Coronary artery (tissue), 2 donors: ENCODE measurements at regions not wholly inside any gene's neighbourhood (a gene's known extent, or its start where the extent isn't known, plus 50 kb on each side); places are given as distances from the start of the nearest gene placed in this dataset.

Experiments
- DNase-seq: peaks from one replicate; pipeline ENCODE4 v3.0.0-alpha.2; 2017; ENCODE audit warnings: low spot score
- H3K27ac ChIP-seq, 2 donors: fragments of 200-600 bp; sonication (generic); one replicate each; pipeline ENCODE4 v1.5.1; 2016 to 2019
- H3K4me3 ChIP-seq: fragments of 200-600 bp; sonication (generic); 2 replicates; pipeline ENCODE4 v1.5.1; 2016; ENCODE audit warnings: mild to moderate bottlenecking, moderate library complexity
- TF ChIP-seq, protein P1 (sequence below): fragments of 200-600 bp; sonication (generic); IDR thresholded peaks from one replicate; pipeline ENCODE4 v1.5.1; 2019; ENCODE audit warnings: antibody characterized with exemption

DNA sequence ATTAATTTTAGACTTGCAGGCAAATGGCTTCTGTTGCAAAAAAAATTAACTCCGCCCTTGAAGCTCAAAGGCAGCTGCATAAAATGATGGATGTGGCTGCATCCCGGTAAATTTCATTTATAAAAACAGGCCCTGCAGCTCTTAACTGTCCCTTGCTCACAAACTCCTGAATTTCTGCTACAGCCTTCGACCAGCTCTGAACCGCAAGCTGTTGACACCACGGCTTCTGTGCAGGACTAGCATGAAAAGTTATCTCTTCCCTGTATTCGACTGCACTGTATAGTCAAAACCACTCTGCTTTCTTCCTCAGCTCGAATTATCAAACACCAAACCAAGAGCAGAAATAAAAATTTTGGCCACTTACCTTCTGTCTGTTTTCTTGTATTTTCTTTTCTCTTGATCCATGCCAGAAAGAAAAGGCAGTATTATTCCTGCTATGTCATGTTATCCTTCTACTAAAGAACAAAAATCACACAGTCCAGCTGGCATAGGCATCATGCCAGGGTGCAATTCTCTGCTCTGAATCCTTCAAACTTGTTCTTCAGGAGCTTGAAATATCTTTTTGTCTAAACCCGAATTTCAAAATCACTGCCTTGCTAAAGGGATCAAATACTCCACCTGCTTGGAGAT is 195.5 kb upstream of the NCAM2 start:
- Histone ChIP-seq H3K27ac (no peak overlapping the region), H3K4me3 (no peak overlapping the region)
- TF ChIP-seq, protein P1, sequence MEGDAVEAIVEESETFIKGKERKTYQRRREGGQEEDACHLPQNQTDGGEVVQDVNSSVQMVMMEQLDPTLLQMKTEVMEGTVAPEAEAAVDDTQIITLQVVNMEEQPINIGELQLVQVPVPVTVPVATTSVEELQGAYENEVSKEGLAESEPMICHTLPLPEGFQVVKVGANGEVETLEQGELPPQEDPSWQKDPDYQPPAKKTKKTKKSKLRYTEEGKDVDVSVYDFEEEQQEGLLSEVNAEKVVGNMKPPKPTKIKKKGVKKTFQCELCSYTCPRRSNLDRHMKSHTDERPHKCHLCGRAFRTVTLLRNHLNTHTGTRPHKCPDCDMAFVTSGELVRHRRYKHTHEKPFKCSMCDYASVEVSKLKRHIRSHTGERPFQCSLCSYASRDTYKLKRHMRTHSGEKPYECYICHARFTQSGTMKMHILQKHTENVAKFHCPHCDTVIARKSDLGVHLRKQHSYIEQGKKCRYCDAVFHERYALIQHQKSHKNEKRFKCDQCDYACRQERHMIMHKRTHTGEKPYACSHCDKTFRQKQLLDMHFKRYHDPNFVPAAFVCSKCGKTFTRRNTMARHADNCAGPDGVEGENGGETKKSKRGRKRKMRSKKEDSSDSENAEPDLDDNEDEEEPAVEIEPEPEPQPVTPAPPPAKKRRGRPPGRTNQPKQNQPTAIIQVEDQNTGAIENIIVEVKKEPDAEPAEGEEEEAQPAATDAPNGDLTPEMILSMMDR = no peak
- no peak for DNase-seq

DNA sequence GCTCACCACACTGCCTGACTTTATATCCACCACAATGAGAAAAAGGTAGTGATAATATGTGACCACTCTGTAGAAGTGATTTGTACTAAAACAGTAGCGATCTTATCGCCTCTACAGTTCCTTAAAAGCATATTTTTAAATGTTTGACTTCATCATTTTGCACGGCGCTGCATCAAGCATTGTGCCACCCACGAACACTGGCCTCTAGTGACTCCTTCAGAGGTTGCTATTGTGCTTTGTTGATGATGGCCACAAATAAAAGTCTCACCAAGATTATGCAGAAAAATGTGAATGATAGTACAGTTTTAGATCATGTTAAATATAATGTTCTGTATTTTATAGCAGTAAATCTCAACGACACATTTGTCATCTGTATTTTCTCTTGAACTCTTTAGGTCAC is 186.5 kb upstream of the NCAM2 start:
- DNase-seq = no peak
- Histone ChIP-seq H3K4me3 (no peak overlapping the region), H3K27ac (no peak overlapping the region)
- TF ChIP-seq, protein P1 = no peak

DNA sequence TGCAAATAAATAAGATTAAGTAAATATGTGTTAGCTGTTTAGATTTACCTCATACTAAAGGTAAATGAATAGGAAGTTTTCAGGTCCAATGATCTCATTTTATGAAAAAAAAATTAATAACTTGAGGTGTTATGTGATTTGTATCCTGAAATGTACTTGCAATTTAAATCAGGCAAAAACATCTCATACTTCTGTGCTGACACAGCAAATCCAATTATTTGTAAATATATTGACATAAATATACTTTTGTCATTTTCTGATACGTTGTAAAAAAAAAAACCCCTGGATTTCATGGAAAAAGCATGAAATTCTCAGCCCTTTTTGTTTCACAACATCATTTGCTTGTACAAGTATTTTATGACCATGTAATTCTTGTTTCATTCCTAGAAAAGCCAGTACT is 184.1 kb upstream of the NCAM2 start:
- no peak for DNase-seq
- H3K27ac ChIP-seq = no peak overlapping the region
- H3K4me3 ChIP-seq = no peak overlapping the region
- TF ChIP-seq, protein P1 = no peak

DNA sequence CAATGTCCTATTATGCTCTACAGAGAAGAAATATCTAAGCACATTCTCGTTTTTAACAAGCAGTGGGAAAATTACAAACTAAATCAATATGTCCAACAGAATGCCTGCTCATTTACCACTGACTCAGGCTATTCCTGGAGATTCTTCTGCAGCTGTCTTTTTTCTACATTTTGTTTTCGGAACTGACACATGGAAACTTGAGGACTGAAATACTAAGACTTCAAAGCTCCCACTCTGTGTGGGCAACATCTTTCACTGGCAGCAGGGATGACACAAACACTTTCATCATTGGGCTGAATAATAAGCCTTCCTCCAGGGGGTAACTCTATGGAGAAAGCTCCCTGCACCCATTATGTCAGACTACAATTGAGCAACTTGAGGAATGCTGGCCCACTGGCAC is 175.5 kb upstream of the NCAM2 start:
- DNase-seq = no peak
- Histone ChIP-seq H3K4me3 (no peak overlapping the region), H3K27ac (no peak overlapping the region)
- TF ChIP-seq, protein P1 = no peak

DNA sequence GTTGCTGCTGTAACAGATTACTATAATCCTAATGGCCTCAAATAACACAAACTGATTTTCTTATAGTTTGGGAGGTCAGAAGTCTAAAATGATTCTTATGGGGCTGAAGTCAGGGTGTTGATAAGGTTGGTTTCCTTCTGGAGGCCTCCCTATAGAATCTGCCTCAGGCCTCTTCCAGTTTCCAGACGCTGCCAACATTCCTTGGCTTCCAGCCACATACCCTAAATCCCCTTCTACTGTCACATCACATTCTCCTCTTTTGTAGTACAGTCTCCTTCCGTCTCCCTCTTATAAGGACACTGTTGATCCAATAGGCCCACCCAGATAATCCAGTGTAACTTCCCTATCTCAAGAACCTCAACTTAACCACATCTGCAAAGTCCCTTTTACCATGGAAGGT is 145.3 kb upstream of the NCAM2 start:
- H3K4me3 ChIP-seq = no peak overlapping the region
- H3K27ac ChIP-seq = no peak overlapping the region
- TF ChIP-seq, protein P1 = no peak
- DNase-seq = no peak

DNA sequence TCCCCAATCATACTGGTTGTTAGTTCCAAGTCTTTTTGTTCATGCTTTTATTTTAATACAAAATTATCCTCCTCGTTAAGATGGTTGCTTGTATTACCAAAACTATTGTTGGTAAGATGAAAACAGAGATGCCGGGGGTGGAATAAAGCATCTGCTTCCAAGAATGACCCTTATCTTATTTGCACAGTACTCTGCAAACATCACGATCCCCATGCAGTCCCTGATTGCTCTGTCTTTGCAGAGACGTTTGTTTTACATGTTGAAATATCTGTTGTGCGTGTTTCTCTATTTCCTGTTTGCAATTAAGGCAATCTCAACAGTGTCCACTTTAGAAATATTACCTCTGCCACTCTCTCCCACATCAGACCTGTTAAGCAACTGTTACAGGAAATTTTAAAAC is 141.3 kb upstream of the NCAM2 start:
- no peak overlapping the region for H3K4me3 ChIP-seq
- H3K27ac ChIP-seq = no peak overlapping the region
- TF ChIP-seq, protein P1 = no peak
- no peak for DNase-seq

DNA sequence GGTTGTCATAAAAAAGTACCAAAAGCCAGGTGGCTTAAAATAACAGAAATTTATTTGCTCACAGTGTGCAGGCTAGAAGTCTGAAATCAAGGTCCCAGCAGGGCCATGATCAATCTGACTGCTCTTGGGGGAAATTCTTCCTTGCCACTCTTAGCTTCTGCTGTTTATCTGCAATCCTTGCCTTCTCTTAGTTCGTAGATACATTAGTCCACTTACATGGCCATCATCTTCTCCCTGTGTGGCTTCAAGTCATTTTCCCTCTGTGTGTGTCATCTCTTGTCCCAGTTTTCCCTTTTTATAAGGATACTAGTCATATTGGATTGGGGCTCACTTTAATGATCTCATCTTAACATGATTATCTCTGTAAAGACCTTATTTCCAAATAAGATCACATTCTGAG is 124.0 kb upstream of the NCAM2 start:
- no peak overlapping the region for H3K27ac ChIP-seq
- TF ChIP-seq, protein P1 = no peak
- no peak for DNase-seq
- no peak overlapping the region for H3K4me3 ChIP-seq
